ENCODE measurements at regions not wholly inside any gene's neighbourhood (a gene's known extent, or its start where the extent isn't known, plus 50 kb on each side); places are given as distances from the start of the nearest gene placed in this dataset.
"Not testable (repeated sequence)": the region's sequence is repeated elsewhere in the genome, so short reads cannot be mapped to it uniquely, and the experiment has no call there.

DNA sequence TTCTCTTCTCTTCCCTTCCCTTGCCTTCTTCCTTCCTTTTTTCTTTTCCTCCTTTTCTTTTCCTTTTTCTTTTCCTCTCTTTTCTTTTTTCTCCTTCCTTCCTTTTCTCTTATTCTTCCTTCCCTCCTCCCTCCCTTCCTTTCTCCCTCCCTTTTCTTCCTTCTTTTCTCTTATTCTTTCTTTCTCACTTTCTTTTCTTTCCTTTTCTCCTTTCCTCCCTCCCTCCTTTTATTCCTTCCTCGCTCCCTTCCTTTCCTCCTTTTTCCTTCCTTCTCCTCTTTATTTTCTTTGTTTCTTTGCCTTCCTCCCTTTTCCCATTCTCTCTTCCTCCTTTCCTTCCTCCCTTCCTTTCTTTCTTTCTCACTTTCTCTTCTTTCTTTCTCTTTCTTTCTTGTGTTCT, 146.1 kb downstream of the ZNF92 start:
- H3K9me3 ChIP-seq (ENCODE audit: control insufficient read depth, insufficient read depth, low read length); H3K4me3 ChIP-seq (ENCODE audit: low read depth, low read length); H3K36me3 ChIP-seq (ENCODE audit: control insufficient read depth, insufficient read depth, low read length); H3K4me1 ChIP-seq (ENCODE audit: control insufficient read depth, insufficient read depth, low read length); H3K27ac ChIP-seq (ENCODE audit: low read depth, low read length); H3K27me3 ChIP-seq (ENCODE audit: control insufficient read depth, insufficient read depth, low read length); H3K9ac ChIP-seq (ENCODE audit: low read depth, low read length): not testable (repeated sequence)

DNA sequence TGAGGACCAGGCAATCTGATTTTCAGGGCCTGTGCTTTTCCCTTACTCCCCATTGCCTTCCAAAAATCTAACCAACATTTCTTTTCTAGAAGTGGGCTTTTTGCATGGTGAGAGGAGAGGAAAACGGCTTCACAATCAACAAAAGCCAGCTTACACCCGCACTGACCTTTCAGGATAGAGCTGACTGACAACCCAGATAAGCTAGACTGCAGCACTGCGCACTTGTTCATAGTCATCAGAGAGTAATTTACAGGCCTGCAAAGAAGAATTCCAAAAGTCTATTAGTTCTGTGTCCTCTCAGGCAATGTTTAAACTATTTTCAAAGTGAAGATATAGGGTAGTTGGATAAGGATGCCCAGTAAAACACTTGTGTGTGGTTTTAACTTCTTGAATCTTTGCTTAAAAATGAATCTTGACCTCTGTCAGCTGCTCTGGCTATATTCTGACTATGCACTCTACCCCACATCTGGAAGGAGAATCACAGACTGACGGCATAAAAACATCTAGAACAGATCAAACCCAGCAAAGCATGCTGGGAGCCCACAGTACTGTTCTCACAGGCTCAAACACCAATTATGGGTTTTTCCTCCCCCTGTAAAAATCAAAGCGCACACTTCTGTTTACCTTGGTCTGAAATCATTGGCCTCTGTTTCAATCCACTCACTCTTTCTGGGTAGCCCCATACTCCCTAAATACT, 172.0 kb downstream of the ZNF92 start:
- H3K27ac ChIP-seq (ENCODE audit: low read depth, low read length); H3K4me1 ChIP-seq (ENCODE audit: control insufficient read depth, insufficient read depth, low read length); H3K36me3 ChIP-seq (ENCODE audit: control insufficient read depth, insufficient read depth, low read length); H3K27me3 ChIP-seq (ENCODE audit: control insufficient read depth, insufficient read depth, low read length); H3K9me3 ChIP-seq (ENCODE audit: control insufficient read depth, insufficient read depth, low read length); H3K4me3 ChIP-seq (ENCODE audit: low read depth, low read length); H3K9ac ChIP-seq (ENCODE audit: low read depth, low read length): not testable (repeated sequence)

DNA sequence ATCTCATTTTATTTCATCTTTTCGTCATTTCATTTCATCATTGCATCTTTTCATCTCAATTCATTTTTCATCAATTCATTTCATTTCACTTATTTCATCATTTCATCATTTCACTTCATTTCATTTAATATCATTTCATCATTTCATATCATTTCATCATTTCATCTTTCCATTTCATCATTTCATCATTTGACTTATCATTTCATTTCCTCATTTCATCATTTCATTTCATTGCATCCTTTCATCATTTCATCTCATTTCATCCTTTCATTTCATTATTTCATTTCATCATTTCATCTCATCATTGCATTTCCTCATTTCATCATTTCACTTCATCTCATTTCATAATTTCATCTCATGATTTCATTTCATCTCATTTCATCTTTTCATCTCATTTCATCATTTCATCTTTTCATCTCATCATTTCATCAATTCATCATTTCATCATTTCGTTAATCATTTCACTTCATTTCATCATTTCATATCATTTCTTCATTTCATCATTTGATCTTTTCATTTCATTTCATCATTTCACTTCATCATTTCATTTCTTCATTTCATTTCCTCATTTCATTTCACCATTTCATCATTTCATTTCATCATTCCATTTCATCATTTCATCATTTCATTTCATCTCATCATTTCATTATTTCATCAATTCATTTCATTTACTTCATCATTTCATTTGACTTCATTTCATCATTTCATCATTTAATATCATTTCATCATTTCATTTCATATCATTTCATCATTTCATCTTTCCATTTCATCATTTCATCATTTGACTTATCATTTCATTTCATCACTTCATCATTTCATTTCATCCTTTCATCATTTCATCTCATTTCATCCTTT, 176.2 kb downstream of the ZNF92 start:
- H3K4me3 ChIP-seq (ENCODE audit: low read depth, low read length); H3K27ac ChIP-seq (ENCODE audit: low read depth, low read length); H3K4me1 ChIP-seq (ENCODE audit: control insufficient read depth, insufficient read depth, low read length); H3K27me3 ChIP-seq (ENCODE audit: control insufficient read depth, insufficient read depth, low read length); H3K9ac ChIP-seq (ENCODE audit: low read depth, low read length); H3K9me3 ChIP-seq (ENCODE audit: control insufficient read depth, insufficient read depth, low read length); H3K36me3 ChIP-seq (ENCODE audit: control insufficient read depth, insufficient read depth, low read length): not testable (repeated sequence)

DNA sequence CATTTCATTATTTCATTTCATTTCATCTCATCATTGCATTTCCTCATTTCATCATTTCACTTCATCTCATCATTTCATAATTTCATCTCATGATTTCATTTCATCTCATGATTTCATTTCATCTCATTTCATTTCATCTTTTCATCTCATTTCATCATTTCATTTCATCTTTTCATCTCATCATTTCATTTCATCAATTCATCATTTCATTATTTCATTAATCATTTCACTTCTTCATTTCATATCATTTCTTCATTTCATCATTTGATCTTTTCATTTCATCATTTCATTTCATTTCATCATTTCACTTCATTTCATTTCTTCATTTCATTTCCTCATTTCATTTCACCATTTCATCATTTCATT, 176.8 kb downstream of the ZNF92 start:
- H3K27me3 ChIP-seq (ENCODE audit: control insufficient read depth, insufficient read depth, low read length); H3K4me3 ChIP-seq (ENCODE audit: low read depth, low read length): not testable (repeated sequence)

DNA sequence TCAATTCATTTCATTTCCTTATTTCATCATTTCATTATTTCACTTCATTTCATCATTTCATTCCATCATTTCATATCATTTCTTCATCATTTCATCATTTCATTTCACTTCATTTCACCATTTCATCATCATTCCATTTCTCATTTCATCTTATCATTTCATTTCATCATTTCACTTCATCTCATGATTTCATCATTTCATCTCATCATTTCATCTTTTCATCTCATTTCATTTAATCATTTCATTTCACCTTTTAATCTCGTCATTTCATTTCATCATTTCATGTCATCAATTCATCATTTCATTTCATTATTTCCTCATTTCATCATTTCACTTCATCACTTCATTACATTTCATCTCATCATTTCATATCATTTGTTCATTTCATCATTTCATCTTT, 177.4 kb downstream of the ZNF92 start:
- not testable (repeated sequence) for H3K4me1 ChIP-seq (ENCODE audit: control insufficient read depth, insufficient read depth, low read length); H3K27me3 ChIP-seq (ENCODE audit: control insufficient read depth, insufficient read depth, low read length); H3K9me3 ChIP-seq (ENCODE audit: control insufficient read depth, insufficient read depth, low read length); H3K36me3 ChIP-seq (ENCODE audit: control insufficient read depth, insufficient read depth, low read length); H3K27ac ChIP-seq (ENCODE audit: low read depth, low read length); H3K9ac ChIP-seq (ENCODE audit: low read depth, low read length); H3K4me3 ChIP-seq (ENCODE audit: low read depth, low read length)

More for the DNA sequence above, 176.8 kb downstream of the ZNF92 start:
- not testable (repeated sequence) for H3K27ac ChIP-seq (ENCODE audit: low read depth, low read length); H3K4me1 ChIP-seq (ENCODE audit: control insufficient read depth, insufficient read depth, low read length); H3K9me3 ChIP-seq (ENCODE audit: control insufficient read depth, insufficient read depth, low read length); H3K36me3 ChIP-seq (ENCODE audit: control insufficient read depth, insufficient read depth, low read length); H3K9ac ChIP-seq (ENCODE audit: low read depth, low read length)

DNA sequence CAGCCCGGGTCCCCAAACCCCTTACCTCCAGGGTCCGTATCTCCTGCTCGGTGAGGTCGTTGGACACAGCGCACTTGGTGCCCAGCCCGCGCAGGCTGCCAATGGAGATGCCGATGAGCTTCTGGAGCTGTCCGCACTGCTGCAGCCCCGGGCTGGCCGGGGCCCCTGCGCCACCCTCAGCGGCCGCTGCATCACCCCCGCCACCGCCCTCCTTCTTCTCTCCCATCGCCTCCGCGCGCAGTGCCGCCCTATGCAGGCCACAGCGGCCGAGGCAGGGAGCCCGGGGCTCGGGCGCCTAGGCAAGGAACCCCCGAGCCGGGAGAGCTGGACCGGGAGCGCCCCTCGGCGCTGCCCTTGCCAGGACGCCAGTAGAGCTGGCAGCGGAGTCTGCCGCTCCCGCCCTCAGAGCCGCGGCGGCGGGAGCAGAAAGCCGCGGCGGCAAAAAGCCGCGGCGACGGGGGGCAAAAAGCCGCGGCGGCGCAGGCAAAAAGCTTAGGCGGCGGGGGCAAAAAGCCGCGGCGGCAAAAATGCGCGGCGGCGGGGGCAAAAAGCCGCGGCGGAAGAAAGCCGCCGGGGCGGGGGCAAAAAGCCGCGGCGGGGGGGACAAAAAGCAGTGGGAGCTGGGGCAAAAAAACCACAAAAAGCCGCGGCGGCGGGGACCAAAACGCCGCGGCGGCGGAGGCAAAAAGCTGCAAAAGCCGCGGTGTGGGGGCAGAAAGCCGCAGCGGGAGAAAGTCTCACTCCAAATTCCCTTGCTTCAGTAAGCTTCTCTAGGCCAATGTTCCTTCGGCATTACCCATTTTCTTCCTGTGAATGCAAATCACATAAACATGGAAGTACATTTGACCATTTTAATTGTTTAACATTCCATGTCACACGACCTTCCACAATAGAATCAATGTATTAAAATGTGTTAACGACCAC, 181.2 kb downstream of the ZNF92 start:
- H3K9me3 ChIP-seq (ENCODE audit: control insufficient read depth, insufficient read depth, low read length); H3K27me3 ChIP-seq (ENCODE audit: control insufficient read depth, insufficient read depth, low read length); H3K36me3 ChIP-seq (ENCODE audit: control insufficient read depth, insufficient read depth, low read length): not testable (repeated sequence)

DNA sequence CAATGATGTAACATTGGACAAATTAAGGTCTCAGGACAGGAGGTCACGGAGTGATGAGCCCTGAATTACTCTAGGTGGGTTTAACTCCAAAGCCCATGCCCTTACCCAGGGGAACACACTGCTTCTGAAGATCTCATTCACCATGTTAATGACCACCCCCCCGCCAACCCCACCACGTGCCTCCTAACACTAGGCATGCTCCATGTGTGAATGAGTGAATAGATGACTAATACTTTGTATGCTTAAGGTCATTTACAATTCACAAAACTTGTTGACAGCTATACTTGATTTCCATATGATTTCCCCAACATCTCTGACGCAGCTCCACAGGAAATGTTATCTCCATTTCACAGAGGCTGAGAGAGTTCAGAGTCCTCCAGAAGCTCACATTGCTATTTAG, 184.9 kb downstream of the ZNF92 start:
- H3K4me1 ChIP-seq (ENCODE audit: control insufficient read depth, insufficient read depth, low read length); H3K9ac ChIP-seq (ENCODE audit: low read depth, low read length); H3K36me3 ChIP-seq (ENCODE audit: control insufficient read depth, insufficient read depth, low read length); H3K27me3 ChIP-seq (ENCODE audit: control insufficient read depth, insufficient read depth, low read length); H3K4me3 ChIP-seq (ENCODE audit: low read depth, low read length); H3K27ac ChIP-seq (ENCODE audit: low read depth, low read length); H3K9me3 ChIP-seq (ENCODE audit: control insufficient read depth, insufficient read depth, low read length): not testable (repeated sequence)

More for the DNA sequence above, 181.2 kb downstream of the ZNF92 start:
- not testable (repeated sequence) for H3K4me1 ChIP-seq (ENCODE audit: control insufficient read depth, insufficient read depth, low read length); H3K9ac ChIP-seq (ENCODE audit: low read depth, low read length); H3K4me3 ChIP-seq (ENCODE audit: low read depth, low read length); H3K27ac ChIP-seq (ENCODE audit: low read depth, low read length)

DNA sequence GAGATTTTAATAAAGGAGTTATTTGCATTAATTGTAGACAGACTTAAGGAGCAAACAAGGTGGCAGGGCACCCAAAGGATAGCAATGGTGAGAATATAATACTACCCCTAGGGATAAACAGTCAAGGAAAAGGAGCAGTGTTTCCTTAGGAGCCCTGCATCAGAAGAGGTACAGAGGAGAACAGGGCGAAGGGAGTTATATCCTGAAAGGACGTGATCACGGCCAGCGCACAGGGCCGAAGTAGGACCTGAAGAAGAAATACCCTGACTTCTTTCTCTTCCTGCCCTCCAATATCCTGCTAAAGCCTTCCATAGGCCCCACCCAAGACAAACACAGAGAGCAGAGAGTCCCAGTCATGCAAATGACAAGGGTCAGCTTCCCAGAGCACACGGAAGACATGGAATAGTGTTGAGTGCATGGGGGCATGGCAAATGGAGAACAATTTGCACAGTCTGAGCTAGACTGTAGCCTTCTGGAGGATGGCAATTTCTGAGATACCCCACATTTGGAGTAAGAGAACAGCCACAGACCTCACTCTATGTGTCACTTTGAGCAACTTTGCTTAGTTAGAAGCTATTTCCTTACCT, 188.2 kb downstream of the ZNF92 start:
- not testable (repeated sequence) for H3K4me1 ChIP-seq (ENCODE audit: control insufficient read depth, insufficient read depth, low read length); H3K9me3 ChIP-seq (ENCODE audit: control insufficient read depth, insufficient read depth, low read length); H3K36me3 ChIP-seq (ENCODE audit: control insufficient read depth, insufficient read depth, low read length); H3K9ac ChIP-seq (ENCODE audit: low read depth, low read length); H3K27me3 ChIP-seq (ENCODE audit: control insufficient read depth, insufficient read depth, low read length); H3K4me3 ChIP-seq (ENCODE audit: low read depth, low read length); H3K27ac ChIP-seq (ENCODE audit: low read depth, low read length)

DNA sequence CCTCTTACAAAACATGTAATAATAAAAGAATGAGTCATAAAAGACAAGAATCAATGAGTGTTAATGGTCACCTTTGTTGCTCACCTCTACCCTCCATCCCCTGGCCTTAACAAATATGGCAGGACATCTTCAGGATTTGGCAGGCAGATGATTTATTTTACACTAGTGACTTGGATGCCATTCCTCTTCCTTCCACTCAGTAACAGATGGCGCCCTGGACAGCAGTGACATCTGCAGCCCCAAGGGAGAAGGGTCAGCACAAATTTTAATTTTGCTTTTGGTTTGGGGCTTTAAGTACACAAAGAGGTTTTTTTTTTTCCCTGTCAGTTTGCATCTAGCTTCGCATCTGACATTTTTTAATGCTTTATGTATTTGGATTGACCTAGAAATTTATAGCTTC, 188.9 kb downstream of the ZNF92 start:
- not testable (repeated sequence) for H3K4me3 ChIP-seq (ENCODE audit: low read depth, low read length); H3K9me3 ChIP-seq (ENCODE audit: control insufficient read depth, insufficient read depth, low read length); H3K4me1 ChIP-seq (ENCODE audit: control insufficient read depth, insufficient read depth, low read length)

DNA sequence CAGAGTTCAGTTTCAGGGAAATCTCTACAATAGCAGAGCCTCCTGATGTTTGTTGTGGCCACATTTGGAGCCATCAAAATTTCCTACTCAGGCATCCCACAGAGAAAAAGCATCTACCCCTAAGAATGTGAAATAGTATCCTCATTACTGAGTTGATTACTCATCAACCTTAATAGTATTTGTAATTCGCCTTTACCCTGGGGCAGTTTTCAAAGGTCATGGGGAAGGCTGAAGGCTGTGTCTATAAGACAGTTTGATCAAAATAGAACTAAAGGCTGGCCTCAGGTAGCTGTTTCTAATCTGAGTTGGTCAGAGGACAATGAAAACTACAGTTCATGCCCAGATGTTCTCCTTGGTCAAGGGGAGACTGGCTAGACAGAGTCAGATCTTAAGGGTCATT, 189.7 kb downstream of the ZNF92 start:
- not testable (repeated sequence) for H3K4me1 ChIP-seq (ENCODE audit: control insufficient read depth, insufficient read depth, low read length); H3K27ac ChIP-seq (ENCODE audit: low read depth, low read length); H3K4me3 ChIP-seq (ENCODE audit: low read depth, low read length); H3K9me3 ChIP-seq (ENCODE audit: control insufficient read depth, insufficient read depth, low read length); H3K27me3 ChIP-seq (ENCODE audit: control insufficient read depth, insufficient read depth, low read length); H3K36me3 ChIP-seq (ENCODE audit: control insufficient read depth, insufficient read depth, low read length); H3K9ac ChIP-seq (ENCODE audit: low read depth, low read length)

More for the DNA sequence above, 188.9 kb downstream of the ZNF92 start:
- not testable (repeated sequence) for H3K27me3 ChIP-seq (ENCODE audit: control insufficient read depth, insufficient read depth, low read length); H3K36me3 ChIP-seq (ENCODE audit: control insufficient read depth, insufficient read depth, low read length); H3K9ac ChIP-seq (ENCODE audit: low read depth, low read length); H3K27ac ChIP-seq (ENCODE audit: low read depth, low read length)

DNA sequence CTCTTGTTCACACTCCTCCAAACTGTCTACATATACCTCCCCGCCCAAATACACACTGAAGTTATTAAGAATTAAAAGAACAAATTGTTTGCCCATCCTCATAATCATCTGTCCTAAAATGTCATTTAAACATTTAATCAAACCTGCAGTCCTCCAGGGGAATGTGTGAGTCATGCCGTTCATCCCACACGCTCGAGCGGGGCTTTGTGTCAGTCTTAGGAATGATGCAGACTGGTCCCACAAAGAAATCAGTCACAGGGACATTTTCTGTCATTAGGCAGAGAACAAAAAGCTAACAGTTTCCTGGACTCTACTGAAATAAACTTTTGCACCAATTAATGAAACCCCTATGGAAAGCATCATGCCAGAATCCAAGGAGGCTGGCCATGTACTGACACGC, 194.6 kb downstream of the ZNF92 start:
- H3K27me3 ChIP-seq (ENCODE audit: control insufficient read depth, insufficient read depth, low read length); H3K36me3 ChIP-seq (ENCODE audit: control insufficient read depth, insufficient read depth, low read length); H3K27ac ChIP-seq (ENCODE audit: low read depth, low read length); H3K9me3 ChIP-seq (ENCODE audit: control insufficient read depth, insufficient read depth, low read length); H3K4me1 ChIP-seq (ENCODE audit: control insufficient read depth, insufficient read depth, low read length); H3K4me3 ChIP-seq (ENCODE audit: low read depth, low read length); H3K9ac ChIP-seq (ENCODE audit: low read depth, low read length): not testable (repeated sequence)

Measured in HUES48 (cell line).